ENCODE measurements at regions not wholly inside any gene's neighbourhood (a gene's known extent, or its start where the extent isn't known, plus 50 kb on each side); places are given as distances from the start of the nearest gene placed in this dataset.

- Histone ChIP-seq H3K9ac (ENCODE audit: insufficient read depth, low read depth, low read length) (no peak overlapping the region), H3K4me3 (replicated peaks in 1 of 3; ENCODE audit: insufficient read depth in 1 of 3, low read depth in 2 of 3, low read length in 3 of 3) (no peak overlapping the region), H3K9me3 (ENCODE audit: low read length) (no peaks in the 10 kb centered on the region), H3K79me2 (ENCODE audit: insufficient read depth, low read length) (no peaks in the 10 kb centered on the region), H3K27me3 (ENCODE audit: control insufficient read depth in 1 of 2, insufficient read depth in 2 of 2, low read length in 2 of 2) (no peaks in the 10 kb centered on the region), H3K36me3 (replicated peaks in 1 of 2; ENCODE audit: control insufficient read depth in 1 of 2, insufficient read depth in 2 of 2, low read length in 2 of 2) (no peaks in the 10 kb centered on the region), H2AFZ (ENCODE audit: low read length) (no peak overlapping the region), H4K20me1 (ENCODE audit: insufficient read depth, low read length) (no peaks in the 10 kb centered on the region), H3K27ac (ENCODE audit: extremely low read length, insufficient read depth, low read length) (no peak overlapping the region), H3K4me2 (ENCODE audit: low read depth, low read length) (no peak overlapping the region), H3K4me1 (ENCODE audit: insufficient read depth, low read length) (no peaks in the 10 kb centered on the region)
- ChIA-PET POLR2A (no interaction called here), CTCF (ENCODE audit: low intra/inter-chr PET ratio, low total read pairs) (no interaction called here)
- 6% methylated on average over 11 of the region's 11 CpGs for WGBS (ENCODE audit: low lambda C conversion rate)
- in situ Hi-C loops (cut with HindIII; ENCODE audit: extremely low pct_ligation_motif_present, low pct_unique_long_range_greater_than_20kb) (no loop called here), intact Hi-C loops (cut with micrococcal nuclease; ENCODE audit: unreplicated experiment) (no loop called here)
- FAIRE-seq = no peak
- no peak for DNase-seq (ENCODE audit: low spot score)
- ATAC-seq = no peak
- no TSS peak for BruUV-seq (replicated peaks)
- TF ChIP-seq ETV6 (CRISPR knock-in tag; conservative IDR thresholded peaks at IDR 0.05) (no peak), CCAR2 (optimal IDR thresholded peaks at IDR 0.05; ENCODE audit: low read depth, low read length) (no peak)
- TF ChIP-seq, protein P1, sequence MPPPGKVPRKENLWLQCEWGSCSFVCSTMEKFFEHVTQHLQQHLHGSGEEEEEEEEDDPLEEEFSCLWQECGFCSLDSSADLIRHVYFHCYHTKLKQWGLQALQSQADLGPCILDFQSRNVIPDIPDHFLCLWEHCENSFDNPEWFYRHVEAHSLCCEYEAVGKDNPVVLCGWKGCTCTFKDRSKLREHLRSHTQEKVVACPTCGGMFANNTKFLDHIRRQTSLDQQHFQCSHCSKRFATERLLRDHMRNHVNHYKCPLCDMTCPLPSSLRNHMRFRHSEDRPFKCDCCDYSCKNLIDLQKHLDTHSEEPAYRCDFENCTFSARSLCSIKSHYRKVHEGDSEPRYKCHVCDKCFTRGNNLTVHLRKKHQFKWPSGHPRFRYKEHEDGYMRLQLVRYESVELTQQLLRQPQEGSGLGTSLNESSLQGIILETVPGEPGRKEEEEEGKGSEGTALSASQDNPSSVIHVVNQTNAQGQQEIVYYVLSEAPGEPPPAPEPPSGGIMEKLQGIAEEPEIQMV (CRISPR knock-in tag; IDR thresholded peaks at IDR 0.05; ENCODE audit: low read depth) = no peak
Measured at GRCh38 chr2:21757805-21758430, 634.1 kb downstream of the TDRD15 start.

DNA sequence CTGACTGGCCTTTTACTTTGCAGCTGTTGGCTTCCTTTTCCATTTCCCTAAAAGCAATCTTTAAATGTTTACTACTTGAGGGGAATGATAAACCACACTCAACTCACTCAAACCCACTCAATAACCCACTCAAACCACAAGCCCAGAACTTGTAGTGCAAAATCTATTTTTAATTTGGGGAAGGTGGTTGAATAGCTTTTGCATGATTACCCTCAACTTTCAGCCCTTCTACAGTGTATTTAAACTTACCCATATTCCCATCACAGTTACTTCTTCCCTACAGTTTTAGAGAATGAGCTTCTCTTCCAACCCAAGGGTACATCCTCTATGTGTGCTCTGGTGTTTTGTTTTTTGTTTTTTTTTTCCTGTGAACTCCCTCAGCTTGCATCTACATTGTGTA lies 636.1 kb downstream of the TDRD15 start:
- DNase-seq (ENCODE audit: low spot score) (no peak), FAIRE-seq (no peak), ATAC-seq (no peak)
- H2AFZ ChIP-seq (ENCODE audit: low read length) = no peak overlapping the region
- H3K27ac ChIP-seq (ENCODE audit: extremely low read length, insufficient read depth, low read length) = no peak overlapping the region
- no peak overlapping the region for H3K4me3 ChIP-seq (replicated peaks in 1 of 3; ENCODE audit: insufficient read depth in 1 of 3, low read depth in 2 of 3, low read length in 3 of 3)
- intact Hi-C loops (cut with micrococcal nuclease; ENCODE audit: unreplicated experiment) = no loop called here
- no peaks in the 10 kb centered on the region for H3K4me1 ChIP-seq (ENCODE audit: insufficient read depth, low read length)
- BruUV-seq (replicated peaks) = no TSS peak
- no peaks in the 10 kb centered on the region for H3K79me2 ChIP-seq (ENCODE audit: insufficient read depth, low read length)
- in situ Hi-C loops (cut with HindIII; ENCODE audit: extremely low pct_ligation_motif_present, low pct_unique_long_range_greater_than_20kb) = no loop called here
- no peak overlapping the region for H3K4me2 ChIP-seq (ENCODE audit: low read depth, low read length)
- ChIA-PET POLR2A (no interaction called here), CTCF (ENCODE audit: low intra/inter-chr PET ratio, low total read pairs) (no interaction called here)
- no peaks in the 10 kb centered on the region for H4K20me1 ChIP-seq (ENCODE audit: insufficient read depth, low read length)
- H3K9me3 ChIP-seq (ENCODE audit: low read length) = no peaks in the 10 kb centered on the region
- no peaks in the 10 kb centered on the region for H3K36me3 ChIP-seq (replicated peaks in 1 of 2; ENCODE audit: control insufficient read depth in 1 of 2, insufficient read depth in 2 of 2, low read length in 2 of 2)
- no peak for TF ChIP-seq ZNF225 (CRISPR knock-in tag; IDR thresholded peaks at IDR 0.05)
- H3K9ac ChIP-seq (ENCODE audit: insufficient read depth, low read depth, low read length) = no peak overlapping the region
- H3K27me3 ChIP-seq (ENCODE audit: control insufficient read depth in 1 of 2, insufficient read depth in 2 of 2, low read length in 2 of 2) = no peaks in the 10 kb centered on the region

Measured in HepG2 (cell line).